ENCODE measurements at regions not wholly inside any gene's neighbourhood (a gene's known extent, or its start where the extent isn't known, plus 50 kb on each side); places are given as distances from the start of the nearest gene placed in this dataset.

DNA sequence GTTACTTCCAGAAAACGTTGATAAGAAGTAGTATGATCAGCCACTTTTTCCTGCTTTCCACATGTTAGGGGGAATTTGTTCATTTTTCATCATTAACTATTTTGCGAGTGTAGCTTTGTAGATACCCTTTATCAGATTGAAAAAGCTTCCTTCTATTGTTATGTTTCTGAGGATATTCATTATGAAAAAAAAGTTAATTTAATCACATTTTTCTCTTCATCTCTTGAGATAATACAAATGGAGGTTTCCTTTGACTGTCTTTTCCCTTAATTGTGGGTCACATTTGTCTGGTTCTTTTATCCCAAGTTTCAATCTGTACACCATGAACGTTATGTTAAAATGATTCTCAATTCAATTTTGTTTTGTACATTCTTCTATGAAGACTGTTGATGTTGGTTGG, 875.7 kb downstream of the SLC6A15 start:
- TF ChIP-seq, protein P1, sequence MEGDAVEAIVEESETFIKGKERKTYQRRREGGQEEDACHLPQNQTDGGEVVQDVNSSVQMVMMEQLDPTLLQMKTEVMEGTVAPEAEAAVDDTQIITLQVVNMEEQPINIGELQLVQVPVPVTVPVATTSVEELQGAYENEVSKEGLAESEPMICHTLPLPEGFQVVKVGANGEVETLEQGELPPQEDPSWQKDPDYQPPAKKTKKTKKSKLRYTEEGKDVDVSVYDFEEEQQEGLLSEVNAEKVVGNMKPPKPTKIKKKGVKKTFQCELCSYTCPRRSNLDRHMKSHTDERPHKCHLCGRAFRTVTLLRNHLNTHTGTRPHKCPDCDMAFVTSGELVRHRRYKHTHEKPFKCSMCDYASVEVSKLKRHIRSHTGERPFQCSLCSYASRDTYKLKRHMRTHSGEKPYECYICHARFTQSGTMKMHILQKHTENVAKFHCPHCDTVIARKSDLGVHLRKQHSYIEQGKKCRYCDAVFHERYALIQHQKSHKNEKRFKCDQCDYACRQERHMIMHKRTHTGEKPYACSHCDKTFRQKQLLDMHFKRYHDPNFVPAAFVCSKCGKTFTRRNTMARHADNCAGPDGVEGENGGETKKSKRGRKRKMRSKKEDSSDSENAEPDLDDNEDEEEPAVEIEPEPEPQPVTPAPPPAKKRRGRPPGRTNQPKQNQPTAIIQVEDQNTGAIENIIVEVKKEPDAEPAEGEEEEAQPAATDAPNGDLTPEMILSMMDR (IDR thresholded peaks at IDR 0.05; ENCODE audit: control extremely low read depth in 1 of 3, insufficient read depth in 1 of 3, low read depth in 1 of 3, low read length in 3 of 3): no peak
- TF ChIP-seq EZH2 (IDR thresholded peaks at IDR 0.05; ENCODE audit: low read depth, low read length, severe bottlenecking) (no peak), GABPA (IDR thresholded peaks at IDR 0.05; ENCODE audit: borderline replicate concordance, insufficient read depth, low read length) (no peak), POU5F1 (IDR thresholded peaks at IDR 0.05; ENCODE audit: low read depth, low read length) (no peak), POLR2A (IDR thresholded peaks at IDR 0.05; ENCODE audit: control extremely low read depth in 1 of 2, low read depth in 2 of 2, low read length in 2 of 2) (no peak), CBX8 (IDR thresholded peaks at IDR 0.05; ENCODE audit: borderline replicate concordance, low read depth, low read length) (no peak), TAF1 (IDR thresholded peaks at IDR 0.05; ENCODE audit: low read depth, low read length) (no peak), RAD21 (IDR thresholded peaks at IDR 0.05 in 1 of 2, conservative IDR thresholded peaks at IDR 0.05 in 1 of 2; ENCODE audit: low read depth in 2 of 2, low read length in 2 of 2) (no peak)
- TF ChIP-seq, protein P2, sequence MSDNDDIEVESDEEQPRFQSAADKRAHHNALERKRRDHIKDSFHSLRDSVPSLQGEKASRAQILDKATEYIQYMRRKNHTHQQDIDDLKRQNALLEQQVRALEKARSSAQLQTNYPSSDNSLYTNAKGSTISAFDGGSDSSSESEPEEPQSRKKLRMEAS (IDR thresholded peaks at IDR 0.05): no peak

Measured in H1 (cell line).